Keratinocyte (primary cell): ENCODE measurements at regions not wholly inside any gene's neighbourhood (a gene's known extent, or its start where the extent isn't known, plus 50 kb on each side); places are given as distances from the start of the nearest gene placed in this dataset.

Experiments
- DNase-seq: peaks from one replicate; pipeline ENCODE4 v3.0.0-alpha.2; 2011; ENCODE audit warnings: low read depth, missing footprints, low spot score
- FAIRE-seq: peaks from 2 replicates; lab custom pipeline; 2011; peaks lifted over from hg19 to GRCh38; lab: Jason Lieb, UNC
- H2AFZ ChIP-seq: 2 replicates; pipeline ENCODE4 v1.6.0; 2012; ENCODE audit warnings: low read length, control low read depth, inconsistent platforms; ENCODE audit not compliant: control insufficient read depth
- H3K27ac ChIP-seq: 2 replicates; pipeline ENCODE4 v1.5.1; 2011; ENCODE audit warnings: low read length; ENCODE audit not compliant: control insufficient read depth, insufficient read depth
- H3K27me3 ChIP-seq: 3 replicates; pipeline ENCODE4 v1.6.0; 2011; ENCODE audit warnings: low read length; ENCODE audit not compliant: control insufficient read depth, insufficient read depth; ENCODE audit errors: extremely low read depth
- H3K36me3 ChIP-seq, 2 experiments: 2 replicates in 1 of 2; 3 replicates in 1 of 2; pipeline ENCODE4 v1.5.1; 2011; ENCODE audit warnings: low read length in 2 of 2, mild to moderate bottlenecking in 1 of 2; ENCODE audit not compliant: control insufficient read depth in 2 of 2, insufficient read depth in 2 of 2; ENCODE audit errors: extremely low read depth in 1 of 2
- H3K4me1 ChIP-seq: 3 replicates; pipeline ENCODE4 v1.5.1; 2011; ENCODE audit warnings: low read length; ENCODE audit not compliant: control insufficient read depth, insufficient read depth; ENCODE audit errors: extremely low read depth
- H3K4me2 ChIP-seq: 3 replicates; pipeline ENCODE4 v1.6.0; 2011; ENCODE audit warnings: low read depth, low read length; ENCODE audit not compliant: control insufficient read depth, insufficient read depth; ENCODE audit errors: extremely low read depth
- H3K4me3 ChIP-seq, 3 experiments: fragments of 200-600 bp in 1 of 3; sonication (generic) in 1 of 3; 2 replicates in 2 of 3; 3 replicates in 1 of 3; pipeline ENCODE4 v1.5.1; 2011 to 2016; ENCODE audit warnings: low read length in 3 of 3, mild to moderate bottlenecking in 3 of 3, control low read depth in 2 of 3, inconsistent platforms in 1 of 3, low read depth in 1 of 3, mixed read lengths in 1 of 3, mixed run types in 1 of 3, moderate library complexity in 1 of 3; ENCODE audit not compliant: control insufficient read depth in 2 of 3, insufficient read depth in 2 of 3; ENCODE audit errors: extremely low read depth in 1 of 3
- H3K79me2 ChIP-seq: 2 replicates; pipeline ENCODE4 v1.6.0; 2012; ENCODE audit warnings: low read length; ENCODE audit not compliant: control insufficient read depth, insufficient read depth
- H3K9ac ChIP-seq: 3 replicates; pipeline ENCODE4 v1.6.0; 2011; ENCODE audit warnings: low read length; ENCODE audit not compliant: control insufficient read depth, insufficient read depth; ENCODE audit errors: extremely low read depth
- H3K9me1 ChIP-seq: 3 replicates; pipeline ENCODE4 v1.6.0; 2011; ENCODE audit warnings: low read length; ENCODE audit not compliant: control insufficient read depth, insufficient read depth; ENCODE audit errors: extremely low read depth
- H3K9me3 ChIP-seq: 2 replicates; pipeline ENCODE4 v1.5.1; 2012; ENCODE audit warnings: low read depth, low read length; ENCODE audit not compliant: control insufficient read depth
- H4K20me1 ChIP-seq: 3 replicates; pipeline ENCODE4 v1.6.0; 2011; ENCODE audit warnings: low read length; ENCODE audit not compliant: control insufficient read depth, insufficient read depth; ENCODE audit errors: extremely low read depth
- EZH2 ChIP-seq: IDR thresholded peaks from one replicate; pipeline ENCODE4 v1.6.1; 2012; ENCODE audit warnings: inconsistent platforms, mild to moderate bottlenecking, low read length, moderate library complexity
- dilution Hi-C: fragments of 300-500 bp; cut with MboI; formaldehyde crosslinking; loops from one replicate; pipeline ENCODE4 v1.7.0; 2020; ENCODE audit warnings: low sequenced_read_pairs; ENCODE audit not compliant: extremely low pct_ligation_motif_present
- TF ChIP-seq, protein P1 (sequence below), 3 experiments: IDR thresholded peaks in 1 of 3; conservative IDR thresholded peaks in 1 of 3; optimal IDR thresholded peaks in 1 of 3; 2 replicates in 2 of 3; 3 replicates in 1 of 3; pipeline versions ENCODE3 to v1.5.1; 2011; ENCODE audit warnings: low read length in 3 of 3, mild to moderate bottlenecking in 3 of 3, moderate library complexity in 2 of 3, control low read depth in 1 of 3, inconsistent platforms in 1 of 3; ENCODE audit not compliant: insufficient read depth in 2 of 3; ENCODE audit errors: extremely low read depth in 1 of 3

DNA sequence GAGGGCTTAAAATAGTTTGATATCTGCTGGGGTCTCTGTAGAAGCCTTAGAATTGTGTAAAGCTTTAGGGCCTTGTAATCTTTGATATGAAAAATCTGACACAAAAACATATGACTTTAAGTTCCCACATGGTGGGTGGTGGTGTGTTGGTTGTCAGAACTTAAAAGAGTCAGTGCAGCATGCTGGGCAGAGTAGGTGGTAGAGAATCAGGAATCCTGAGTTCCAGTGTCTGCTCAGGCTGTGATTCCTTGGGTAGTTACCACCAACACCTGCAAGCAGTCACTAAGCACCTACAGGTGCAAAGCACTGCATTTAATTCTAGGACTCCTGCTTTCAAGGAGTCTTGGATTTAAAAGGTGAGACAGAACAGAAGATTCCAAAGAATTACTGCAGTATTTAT is 144.6 kb downstream of the ACER2 start:
- no peaks in the 10 kb centered on the region for H3K27me3 ChIP-seq

DNA sequence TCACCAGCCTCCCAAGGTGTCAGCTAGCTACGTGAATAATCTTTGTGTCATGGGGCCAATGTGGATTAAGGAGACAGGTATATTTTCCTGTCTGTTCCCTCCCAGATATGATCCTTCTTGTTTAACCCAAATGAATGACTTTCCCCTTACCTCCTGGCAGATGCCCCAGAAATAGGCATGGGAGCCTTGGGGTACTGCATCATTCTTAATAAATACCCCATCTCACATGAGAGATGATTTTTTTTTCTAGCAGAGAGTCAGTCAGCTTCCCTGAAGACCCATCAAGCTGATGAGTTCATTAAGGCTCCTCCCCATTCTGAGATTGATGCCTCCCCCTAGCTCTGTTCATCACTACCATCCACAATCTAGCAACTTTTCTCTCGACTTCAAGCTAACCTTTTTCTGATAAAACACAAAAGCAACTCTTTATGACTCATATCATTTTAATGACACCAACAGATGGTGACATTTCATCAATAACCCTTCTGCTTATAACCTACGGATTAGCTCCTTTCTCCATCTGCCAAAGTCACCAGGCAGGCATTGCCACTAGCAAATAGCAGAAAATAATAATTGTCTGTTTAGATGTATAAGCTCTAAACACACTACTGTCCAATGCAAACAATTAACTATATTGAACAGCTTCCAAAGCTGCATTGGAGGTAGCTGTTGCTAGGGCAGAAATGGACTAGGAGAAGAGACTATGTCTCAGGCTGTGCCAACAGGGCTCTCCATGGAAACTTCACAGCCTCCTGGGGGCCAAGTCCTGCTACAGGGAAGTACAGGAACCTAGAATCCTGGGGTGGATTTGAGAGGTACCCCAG is 143.7 kb downstream of the ACER2 start:
- Histone ChIP-seq H3K79me2 (no peaks in the 10 kb centered on the region), H3K27ac (no peak overlapping the region), H2AFZ (no peak overlapping the region), H3K9me1 (no peaks in the 10 kb centered on the region), H3K9me3 (no peaks in the 10 kb centered on the region), H3K4me2 (no peak overlapping the region), H3K4me3 (no peak overlapping the region), H4K20me1 (no peaks in the 10 kb centered on the region), H3K27me3 (no peaks in the 10 kb centered on the region), H3K36me3 (no peaks in the 10 kb centered on the region), H3K4me1 (no peaks in the 10 kb centered on the region), H3K9ac (no peak overlapping the region)
- TF ChIP-seq, protein P1, sequence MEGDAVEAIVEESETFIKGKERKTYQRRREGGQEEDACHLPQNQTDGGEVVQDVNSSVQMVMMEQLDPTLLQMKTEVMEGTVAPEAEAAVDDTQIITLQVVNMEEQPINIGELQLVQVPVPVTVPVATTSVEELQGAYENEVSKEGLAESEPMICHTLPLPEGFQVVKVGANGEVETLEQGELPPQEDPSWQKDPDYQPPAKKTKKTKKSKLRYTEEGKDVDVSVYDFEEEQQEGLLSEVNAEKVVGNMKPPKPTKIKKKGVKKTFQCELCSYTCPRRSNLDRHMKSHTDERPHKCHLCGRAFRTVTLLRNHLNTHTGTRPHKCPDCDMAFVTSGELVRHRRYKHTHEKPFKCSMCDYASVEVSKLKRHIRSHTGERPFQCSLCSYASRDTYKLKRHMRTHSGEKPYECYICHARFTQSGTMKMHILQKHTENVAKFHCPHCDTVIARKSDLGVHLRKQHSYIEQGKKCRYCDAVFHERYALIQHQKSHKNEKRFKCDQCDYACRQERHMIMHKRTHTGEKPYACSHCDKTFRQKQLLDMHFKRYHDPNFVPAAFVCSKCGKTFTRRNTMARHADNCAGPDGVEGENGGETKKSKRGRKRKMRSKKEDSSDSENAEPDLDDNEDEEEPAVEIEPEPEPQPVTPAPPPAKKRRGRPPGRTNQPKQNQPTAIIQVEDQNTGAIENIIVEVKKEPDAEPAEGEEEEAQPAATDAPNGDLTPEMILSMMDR (optimal IDR thresholded peaks at IDR 0.05 in 1 of 3, IDR thresholded peaks at IDR 0.05 in 1 of 3, conservative IDR thresholded peaks at IDR 0.05 in 1 of 3; ENCODE audit: extremely low read depth in 1 of 3, insufficient read depth in 2 of 3, low read length in 3 of 3): no peak
- no peak for TF ChIP-seq EZH2
- dilution Hi-C loops: no loop called here
- FAIRE-seq (no peak), DNase-seq (no peak)

More for the DNA sequence above, 144.6 kb downstream of the ACER2 start:
- no peak overlapping the region for H3K4me3 ChIP-seq
- dilution Hi-C loops: no loop called here
- H4K20me1 ChIP-seq: no peaks in the 10 kb centered on the region
- H3K27ac ChIP-seq: no peak overlapping the region
- no peaks in the 10 kb centered on the region for H3K9me1 ChIP-seq
- H3K9ac ChIP-seq: no peak overlapping the region
- TF ChIP-seq EZH2: no peak
- TF ChIP-seq, protein P1 (optimal IDR thresholded peaks at IDR 0.05 in 1 of 3, IDR thresholded peaks at IDR 0.05 in 1 of 3, conservative IDR thresholded peaks at IDR 0.05 in 1 of 3; ENCODE audit: extremely low read depth in 1 of 3, insufficient read depth in 2 of 3, low read length in 3 of 3): no peak
- no peak overlapping the region for H2AFZ ChIP-seq
- no peaks in the 10 kb centered on the region for H3K9me3 ChIP-seq
- no peaks in the 10 kb centered on the region for H3K79me2 ChIP-seq
- no peaks in the 10 kb centered on the region for H3K36me3 ChIP-seq
- DNase-seq (no peak), FAIRE-seq (no peak)
- H3K4me1 ChIP-seq: no peaks in the 10 kb centered on the region
- no peak overlapping the region for H3K4me2 ChIP-seq
